IPS DF 19.7 (cell line): ENCODE measurements at regions not wholly inside any gene's neighbourhood (a gene's known extent, or its start where the extent isn't known, plus 50 kb on each side); places are given as distances from the start of the nearest gene placed in this dataset.

Experiments
- DNase-seq: peaks from one replicate; pipeline ENCODE4 v3.0.0-alpha.2; 2013; ENCODE audit warnings: low read depth, low spot score

DNA sequence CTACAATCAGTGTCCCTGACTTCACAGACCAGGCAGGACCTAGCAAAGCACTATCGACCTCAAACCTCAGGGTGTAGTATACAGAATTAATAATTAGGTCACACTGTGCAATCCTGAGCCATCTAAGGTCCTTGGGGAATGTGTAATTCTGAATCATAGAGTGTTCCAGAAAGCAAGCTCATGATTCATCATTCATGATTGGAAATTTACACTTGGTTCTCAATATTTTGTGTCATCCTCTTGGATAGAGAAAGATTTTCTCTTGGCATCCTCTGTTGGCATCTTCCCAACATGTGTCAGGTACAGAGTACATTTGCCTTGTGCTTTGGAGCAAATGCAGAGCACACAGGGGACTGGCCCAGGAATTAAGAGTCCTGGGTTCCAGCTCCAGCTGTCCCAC lies 245.0 kb upstream of the NT5C1B start:
- no peak for DNase-seq

DNA sequence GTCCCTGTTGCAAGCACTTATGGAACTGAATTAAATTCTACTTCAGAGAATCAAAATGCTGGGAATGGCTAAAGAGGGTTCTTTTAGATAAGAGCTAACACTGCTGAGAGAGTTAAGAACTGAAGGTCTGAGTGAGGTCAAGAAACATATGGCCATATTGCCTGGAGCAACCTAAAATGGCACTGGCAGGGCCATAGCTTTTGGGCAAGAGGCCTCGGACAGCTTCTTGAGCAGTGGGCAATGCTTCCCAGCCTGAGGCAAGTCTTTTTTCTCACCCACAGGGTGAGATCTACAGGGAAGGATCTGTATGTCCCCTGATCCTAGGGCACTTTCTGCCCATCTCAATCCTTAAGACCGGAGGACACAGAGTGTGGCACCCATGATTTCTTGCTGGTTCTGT lies 244.6 kb upstream of the NT5C1B start:
- no peak for DNase-seq

DNA sequence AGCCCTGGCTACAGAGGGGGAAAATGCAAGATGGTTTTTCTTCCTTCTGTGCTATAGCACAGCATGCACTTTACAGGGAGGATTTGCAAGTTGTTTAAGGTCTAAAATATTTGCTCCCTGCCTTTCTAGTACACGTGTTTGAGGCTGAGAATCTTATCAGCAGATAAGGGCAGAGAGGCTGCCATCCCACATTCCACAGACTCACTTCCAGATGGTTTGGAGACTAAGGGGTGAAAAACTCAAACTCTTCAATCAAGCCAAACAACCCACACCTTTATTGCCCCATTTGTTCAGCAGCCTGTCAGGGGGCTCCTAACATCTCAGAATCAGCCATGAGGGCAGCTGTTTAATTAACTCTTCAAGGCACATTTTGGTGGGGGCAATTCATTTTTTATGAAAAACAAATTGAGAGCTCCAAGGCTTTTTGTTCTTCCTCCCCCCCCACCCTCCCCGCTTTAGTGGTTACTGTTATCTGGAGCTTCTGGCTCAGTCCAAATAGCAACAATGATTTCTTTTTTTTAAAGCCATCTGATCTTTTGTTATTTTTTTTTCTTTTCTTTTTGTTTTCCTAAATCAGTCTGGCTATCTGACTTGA lies 242.6 kb upstream of the NT5C1B start:
- DNase-seq = no peak

GRCh38 chr2:18830962-18831361 lies 241.6 kb upstream of the NT5C1B start:
- no peak for DNase-seq

GRCh38 chr2:18829976-18830375 lies 240.6 kb upstream of the NT5C1B start:
- DNase-seq = no peak

GRCh38 chr2:18829251-18829902 lies 240.0 kb upstream of the NT5C1B start:
- DNase-seq = no peak

DNA sequence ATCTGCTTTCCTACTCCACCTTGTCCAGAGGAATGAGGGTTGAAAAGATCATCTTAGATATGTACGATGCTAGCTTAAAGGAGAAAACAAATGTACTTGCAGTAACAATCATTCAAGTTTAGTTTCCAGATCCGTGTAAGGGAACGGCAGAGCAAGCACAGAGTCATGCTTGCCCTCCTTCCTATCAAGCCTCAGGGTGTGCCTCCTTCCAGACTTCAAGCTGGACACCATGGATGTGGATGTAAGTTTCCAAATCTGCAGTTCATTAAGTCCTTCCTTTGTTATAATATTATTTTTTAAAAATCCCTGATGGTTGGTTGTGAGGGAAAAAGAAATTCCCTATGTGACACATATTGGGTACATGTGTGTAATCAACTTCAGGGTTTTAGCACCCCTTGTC lies 238.9 kb upstream of the NT5C1B start:
- no peak for DNase-seq

- DNase-seq = no peak
These were observed 236.5 kb upstream of the NT5C1B start for GRCh38 chr2:18825838-18826237.

DNA sequence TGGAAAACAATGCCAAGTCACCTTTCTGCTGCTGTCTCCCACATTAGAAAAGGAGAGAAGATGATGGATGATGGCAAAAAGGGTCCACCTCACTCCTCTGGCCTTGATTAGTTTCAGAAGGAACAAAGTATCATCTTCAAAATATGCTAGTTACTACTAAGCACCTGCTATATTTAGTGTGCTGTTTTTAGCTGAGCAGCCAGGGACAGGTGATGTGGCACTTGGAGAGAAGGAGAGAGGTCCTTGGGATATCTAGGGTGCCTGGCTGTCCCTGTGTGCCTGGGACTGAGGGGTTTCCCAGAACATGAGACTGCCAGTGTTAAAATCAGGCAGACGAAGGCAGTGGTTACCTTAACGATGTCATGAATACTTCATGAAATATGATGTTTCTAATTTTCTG lies 235.5 kb upstream of the NT5C1B start:
- no peak for DNase-seq

DNA sequence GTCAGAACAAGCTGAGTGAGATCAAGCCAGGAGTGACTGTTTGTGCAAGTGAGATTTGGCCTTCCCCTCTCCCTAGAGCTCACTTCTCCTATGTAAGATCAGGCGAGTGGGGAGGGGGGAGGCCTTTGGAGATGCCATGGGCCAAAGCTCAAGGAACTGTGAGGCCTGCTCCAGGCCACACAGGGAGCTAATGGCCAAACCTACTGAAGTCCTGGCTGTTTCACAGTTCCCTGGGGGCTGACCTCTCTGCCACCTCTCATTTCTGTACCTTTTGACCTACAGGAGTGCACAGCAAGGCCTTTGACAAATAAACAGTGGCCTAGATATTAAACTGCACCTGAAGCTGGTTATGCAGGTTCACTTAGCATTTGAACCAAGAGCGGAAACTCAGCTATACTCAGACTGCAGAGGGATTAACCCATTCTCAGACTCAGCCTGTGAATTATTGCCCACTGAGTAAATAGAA lies 235.0 kb upstream of the NT5C1B start:
- no peak for DNase-seq

- DNase-seq = no peak
These were observed 232.1 kb upstream of the NT5C1B start for GRCh38 chr2:18821431-18821830.

GRCh38 chr2:18820966-18821365 lies 231.6 kb upstream of the NT5C1B start:
- no peak for DNase-seq

DNA sequence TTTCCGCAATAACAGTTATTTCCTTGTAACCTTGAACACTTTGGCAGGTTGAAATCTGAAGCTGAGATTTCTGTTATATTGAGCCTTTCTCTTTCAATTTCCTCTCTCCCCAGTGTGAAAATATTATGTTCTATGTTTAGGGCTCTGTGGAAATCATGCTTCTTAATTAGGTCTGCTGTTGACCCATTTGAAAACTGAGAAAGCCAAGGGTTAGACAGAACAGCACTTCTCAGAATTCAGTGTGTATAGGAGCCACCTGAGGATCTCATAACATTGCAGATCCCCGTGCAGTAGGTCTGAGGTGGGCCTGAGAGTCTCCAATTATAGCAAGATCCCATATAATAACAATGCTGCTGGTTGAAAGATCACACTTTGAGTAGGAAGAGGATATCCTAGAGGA lies 230.2 kb upstream of the NT5C1B start:
- no peak for DNase-seq

DNA sequence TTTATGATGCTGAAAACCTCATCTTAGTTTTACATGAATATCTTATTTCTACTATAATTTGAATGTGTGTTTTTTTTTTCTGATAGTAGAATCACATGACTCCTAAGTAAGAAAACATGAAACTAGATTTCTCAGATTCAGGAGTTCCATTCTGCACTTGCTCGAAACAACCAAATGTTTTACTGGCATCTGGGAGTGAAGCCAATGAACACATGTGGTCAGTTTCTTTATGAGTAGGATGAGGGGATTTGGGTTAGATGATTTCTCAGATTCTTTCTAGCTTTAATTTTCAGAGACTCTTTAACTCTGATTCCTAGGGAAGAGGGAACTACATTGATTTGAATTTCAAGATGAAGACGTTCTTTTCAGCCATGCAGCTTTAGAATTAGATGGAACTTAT lies 225.0 kb upstream of the NT5C1B start:
- DNase-seq = no peak

DNA sequence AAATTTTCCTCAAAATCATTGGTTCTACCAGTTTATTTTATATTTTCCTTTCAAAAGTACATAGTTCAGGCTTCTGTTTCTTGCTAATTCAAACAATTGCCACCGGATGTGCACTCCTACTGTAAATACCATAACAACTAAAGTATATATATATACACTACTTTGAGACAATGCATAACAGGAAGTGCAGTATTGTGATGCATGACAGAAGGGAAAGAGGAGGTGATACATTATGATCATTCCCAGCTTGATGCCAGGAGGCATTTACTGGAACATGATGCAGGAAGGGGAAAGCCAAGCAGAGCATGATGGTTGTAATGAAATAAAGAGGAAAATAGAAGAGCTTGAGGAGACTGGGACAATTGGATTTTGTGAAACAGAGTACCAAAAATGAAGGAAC lies 215.2 kb upstream of the NT5C1B start:
- no peak for DNase-seq

- no peak for DNase-seq
These were observed 214.0 kb upstream of the NT5C1B start for GRCh38 chr2:18803141-18803939.

DNA sequence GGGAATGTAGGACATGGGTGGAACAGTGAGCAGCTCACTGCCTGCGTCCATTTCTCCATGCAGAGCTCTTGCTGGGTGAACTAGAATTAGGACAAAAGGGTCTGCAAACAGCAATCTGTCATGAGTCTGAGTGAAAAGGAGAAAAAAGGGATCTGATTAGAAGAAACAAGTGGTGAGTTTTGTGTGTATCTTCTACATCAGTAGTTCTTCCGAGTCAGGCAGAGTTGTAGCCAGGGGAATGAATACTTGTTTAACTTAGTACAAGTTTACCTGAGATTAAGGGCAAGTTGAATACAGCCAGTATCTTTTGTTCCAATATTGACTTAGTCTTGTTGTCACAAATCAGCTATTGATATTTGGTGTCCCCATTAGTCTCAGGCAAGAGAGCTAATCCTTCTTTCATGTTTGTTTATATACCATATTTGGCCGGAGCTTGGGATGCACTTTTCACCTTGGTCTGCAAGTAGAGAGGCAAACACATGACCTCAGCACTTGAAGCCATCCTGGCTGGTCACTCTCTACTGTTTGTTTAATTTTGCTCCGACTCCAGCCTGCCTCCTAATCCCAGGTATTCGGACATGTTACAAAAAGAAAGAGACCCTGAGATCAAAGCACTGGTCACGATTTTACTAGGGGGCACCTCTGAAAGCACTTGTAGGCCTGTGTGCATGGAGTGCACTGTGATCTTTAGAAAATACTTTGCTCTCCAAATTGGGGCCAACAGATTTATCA lies 211.0 kb upstream of the NT5C1B start:
- DNase-seq = no peak

DNA sequence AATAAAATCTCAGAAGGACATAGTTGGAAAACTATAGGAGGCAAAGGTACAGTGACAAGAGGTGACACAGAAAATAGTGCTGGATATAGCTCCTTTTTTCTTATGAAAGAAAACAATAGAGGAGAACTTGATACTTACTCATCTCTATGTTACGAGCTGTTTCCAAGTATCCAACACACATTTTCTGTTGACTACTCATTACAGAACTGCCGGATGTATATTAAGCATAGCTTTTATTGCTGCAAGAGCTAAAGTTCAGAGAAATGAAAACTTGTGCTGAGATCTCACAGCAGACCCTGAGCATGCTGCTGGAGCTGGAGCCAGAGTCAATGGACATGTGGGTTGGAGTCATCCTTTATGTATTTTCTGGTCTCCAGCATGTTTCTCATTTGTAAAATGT lies 210.0 kb upstream of the NT5C1B start:
- DNase-seq = no peak

DNA sequence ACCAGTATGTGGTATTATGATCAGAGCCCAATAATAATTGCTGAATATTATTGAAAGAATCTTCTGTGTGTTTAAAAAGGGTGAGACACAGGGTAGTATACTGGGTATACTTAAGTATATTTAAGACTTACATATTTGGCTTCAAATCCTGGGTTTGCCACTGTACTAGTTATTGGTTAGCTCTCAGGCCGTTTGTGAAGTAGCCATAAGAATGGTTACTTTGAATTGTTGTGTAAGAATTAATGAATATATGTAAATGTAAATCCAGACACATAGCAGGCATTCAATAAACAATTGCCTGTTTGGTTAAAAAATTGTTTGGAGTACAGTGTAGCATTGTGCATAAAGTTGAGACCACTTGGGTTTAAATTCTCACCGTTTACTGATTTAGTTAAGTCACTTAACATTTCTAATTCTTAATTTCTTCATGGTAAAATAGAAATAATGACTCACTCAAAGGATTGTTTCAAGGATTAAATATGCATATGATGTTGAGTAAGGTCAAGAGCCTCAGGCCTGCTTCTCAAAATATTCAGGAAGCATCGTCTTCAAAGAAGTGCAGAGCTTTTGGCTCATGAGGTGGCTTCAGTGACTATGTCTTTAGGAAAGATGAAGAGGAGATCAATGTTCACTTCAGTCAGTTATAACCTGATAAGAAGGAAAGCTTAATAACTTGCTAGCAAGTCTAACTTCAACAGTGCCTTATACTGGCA lies 207.9 kb upstream of the NT5C1B start:
- no peak for DNase-seq

GRCh38 chr2:18795906-18796305 lies 206.5 kb upstream of the NT5C1B start:
- no peak for DNase-seq

GRCh38 chr2:18792684-18793083 lies 203.3 kb upstream of the NT5C1B start:
- DNase-seq = no peak

DNA sequence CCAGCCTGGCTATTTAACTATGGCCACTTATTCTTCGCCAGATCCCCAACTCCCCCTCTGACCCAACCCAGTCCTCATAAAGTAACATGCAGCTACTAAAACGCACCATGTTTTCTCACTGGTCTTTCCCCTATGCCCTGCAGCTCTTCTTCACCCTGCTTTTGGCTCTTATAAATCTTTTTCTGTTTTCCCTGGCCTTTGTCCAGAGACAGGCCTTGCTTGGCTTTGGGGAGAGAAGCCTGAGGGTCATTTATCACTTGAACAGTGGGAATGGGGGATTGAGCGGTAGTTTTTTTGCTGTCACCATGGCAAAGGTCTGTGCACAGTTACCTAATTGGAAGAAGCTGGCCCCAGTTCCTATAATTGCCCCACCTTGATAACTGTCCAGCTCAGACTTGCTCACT lies 202.9 kb upstream of the NT5C1B start:
- no peak for DNase-seq
